ENCODE measurements at regions not wholly inside any gene's neighbourhood (a gene's known extent, or its start where the extent isn't known, plus 50 kb on each side); places are given as distances from the start of the nearest gene placed in this dataset.

DNA sequence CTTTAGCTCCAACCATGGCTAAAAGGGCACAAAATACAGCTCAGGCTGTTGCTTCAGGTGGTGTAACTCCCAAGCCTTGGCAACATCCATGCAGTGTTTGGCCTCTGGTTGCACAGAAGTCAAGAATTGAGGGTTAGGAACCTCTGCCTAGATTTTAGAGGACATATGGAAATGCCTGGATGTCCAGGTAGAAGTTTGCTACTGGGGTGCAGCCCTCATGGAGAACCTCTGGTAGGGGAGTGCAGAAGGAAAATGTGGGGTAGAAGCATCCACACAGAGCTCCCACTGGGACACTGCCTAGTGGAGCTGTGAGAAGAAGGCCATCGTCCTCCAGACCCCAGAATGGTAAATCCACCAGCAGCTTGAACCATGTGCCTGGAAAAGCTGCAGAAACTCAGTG is 1453.8 kb upstream of the EYS start:
- no peaks in the 10 kb centered on the region for H3K9me3 ChIP-seq
- H3K27ac ChIP-seq: no peak overlapping the region
- no peak overlapping the region for H3K4me3 ChIP-seq
- H3K36me3 ChIP-seq: no peaks in the 10 kb centered on the region
- DNase-seq (ENCODE audit: low spot score): no peak
- H3K27me3 ChIP-seq: no peaks in the 10 kb centered on the region
- H3K4me1 ChIP-seq: no peaks in the 10 kb centered on the region
- TF ChIP-seq, protein P1, sequence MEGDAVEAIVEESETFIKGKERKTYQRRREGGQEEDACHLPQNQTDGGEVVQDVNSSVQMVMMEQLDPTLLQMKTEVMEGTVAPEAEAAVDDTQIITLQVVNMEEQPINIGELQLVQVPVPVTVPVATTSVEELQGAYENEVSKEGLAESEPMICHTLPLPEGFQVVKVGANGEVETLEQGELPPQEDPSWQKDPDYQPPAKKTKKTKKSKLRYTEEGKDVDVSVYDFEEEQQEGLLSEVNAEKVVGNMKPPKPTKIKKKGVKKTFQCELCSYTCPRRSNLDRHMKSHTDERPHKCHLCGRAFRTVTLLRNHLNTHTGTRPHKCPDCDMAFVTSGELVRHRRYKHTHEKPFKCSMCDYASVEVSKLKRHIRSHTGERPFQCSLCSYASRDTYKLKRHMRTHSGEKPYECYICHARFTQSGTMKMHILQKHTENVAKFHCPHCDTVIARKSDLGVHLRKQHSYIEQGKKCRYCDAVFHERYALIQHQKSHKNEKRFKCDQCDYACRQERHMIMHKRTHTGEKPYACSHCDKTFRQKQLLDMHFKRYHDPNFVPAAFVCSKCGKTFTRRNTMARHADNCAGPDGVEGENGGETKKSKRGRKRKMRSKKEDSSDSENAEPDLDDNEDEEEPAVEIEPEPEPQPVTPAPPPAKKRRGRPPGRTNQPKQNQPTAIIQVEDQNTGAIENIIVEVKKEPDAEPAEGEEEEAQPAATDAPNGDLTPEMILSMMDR (IDR thresholded peaks at IDR 0.05): no peak

DNA sequence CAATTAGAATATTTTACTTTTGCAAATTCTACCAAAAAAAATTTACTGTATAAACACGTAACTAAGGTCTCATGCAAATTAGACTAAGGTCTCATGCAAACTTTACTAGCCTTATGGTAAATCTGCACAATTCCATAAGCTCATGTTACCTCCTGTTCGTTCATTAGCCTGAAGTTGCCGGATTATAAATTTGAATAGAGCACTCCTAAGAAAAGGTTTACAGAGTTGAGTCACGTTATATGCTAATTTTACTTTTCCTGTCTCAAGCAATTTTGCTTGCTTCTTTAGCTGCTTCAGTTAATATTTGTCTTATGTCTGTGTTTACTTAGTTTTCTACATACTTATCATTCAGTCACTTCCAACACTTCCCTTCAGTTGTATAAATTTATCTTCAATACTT is 1434.0 kb upstream of the EYS start:
- no peaks in the 10 kb centered on the region for H3K4me1 ChIP-seq
- no peak overlapping the region for H3K27ac ChIP-seq
- no peaks in the 10 kb centered on the region for H3K27me3 ChIP-seq
- no peak for DNase-seq (ENCODE audit: low spot score)
- peaks cover 0 to 11% of the 10 kb centered on the region in 2 donors for H3K9me3 ChIP-seq
- no peak overlapping the region for H3K4me3 ChIP-seq
- H3K36me3 ChIP-seq: no peaks in the 10 kb centered on the region
- TF ChIP-seq, protein P1 (IDR thresholded peaks at IDR 0.05): no peak

DNA sequence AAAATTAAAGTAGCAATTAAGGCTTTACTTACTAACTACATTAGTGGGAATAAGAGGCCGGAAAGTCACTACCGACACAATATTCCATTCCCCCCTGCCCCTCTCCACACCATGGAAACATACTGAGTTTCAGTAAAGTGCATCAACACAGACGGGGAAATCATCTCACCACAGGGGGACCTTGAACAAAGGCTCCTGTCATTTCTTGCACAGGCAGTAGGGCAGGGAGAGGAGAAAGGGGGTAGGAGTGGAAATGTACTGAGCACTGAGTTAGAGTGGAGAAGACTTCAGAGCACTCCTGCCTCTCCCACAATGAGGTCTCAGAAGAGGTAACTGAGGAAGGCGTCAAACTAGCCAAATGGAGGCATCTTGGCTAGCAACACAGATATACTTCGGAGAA is 1426.9 kb upstream of the EYS start:
- Histone ChIP-seq H3K9me3 (no peaks in the 10 kb centered on the region), H3K4me1 (no peaks in the 10 kb centered on the region), H3K4me3 (no peak overlapping the region), H3K36me3 (no peaks in the 10 kb centered on the region), H3K27ac (no peak overlapping the region), H3K27me3 (no peaks in the 10 kb centered on the region)
- DNase-seq (ENCODE audit: low spot score): no peak
- TF ChIP-seq, protein P1 (IDR thresholded peaks at IDR 0.05): no peak

DNA sequence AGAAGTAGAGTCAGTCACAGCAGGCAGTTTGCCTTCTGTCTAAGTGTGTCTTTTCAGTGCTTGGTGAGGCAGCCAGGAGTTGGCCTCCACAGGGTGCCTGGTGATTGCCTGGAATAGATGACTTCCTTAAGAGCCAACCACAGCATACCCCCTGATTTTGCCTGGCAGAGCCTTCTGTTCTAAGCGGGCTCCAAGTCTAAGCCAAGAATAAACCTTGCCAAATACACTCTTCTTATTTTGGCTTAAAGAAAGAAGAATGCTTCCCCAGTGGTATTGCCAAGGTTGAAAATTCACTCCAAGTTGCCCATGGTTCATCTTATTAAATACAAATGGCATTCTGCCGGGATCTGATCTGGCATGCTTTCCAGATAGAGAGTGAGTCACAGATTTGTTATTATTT is 1424.8 kb upstream of the EYS start:
- H3K27me3 ChIP-seq: no peaks in the 10 kb centered on the region
- no peak overlapping the region for H3K27ac ChIP-seq
- TF ChIP-seq, protein P1 (IDR thresholded peaks at IDR 0.05): no peak
- H3K4me3 ChIP-seq: no peak overlapping the region
- no peaks in the 10 kb centered on the region for H3K36me3 ChIP-seq
- DNase-seq (ENCODE audit: low spot score): no peak
- no peaks in the 10 kb centered on the region for H3K9me3 ChIP-seq
- no peaks in the 10 kb centered on the region for H3K4me1 ChIP-seq

DNA sequence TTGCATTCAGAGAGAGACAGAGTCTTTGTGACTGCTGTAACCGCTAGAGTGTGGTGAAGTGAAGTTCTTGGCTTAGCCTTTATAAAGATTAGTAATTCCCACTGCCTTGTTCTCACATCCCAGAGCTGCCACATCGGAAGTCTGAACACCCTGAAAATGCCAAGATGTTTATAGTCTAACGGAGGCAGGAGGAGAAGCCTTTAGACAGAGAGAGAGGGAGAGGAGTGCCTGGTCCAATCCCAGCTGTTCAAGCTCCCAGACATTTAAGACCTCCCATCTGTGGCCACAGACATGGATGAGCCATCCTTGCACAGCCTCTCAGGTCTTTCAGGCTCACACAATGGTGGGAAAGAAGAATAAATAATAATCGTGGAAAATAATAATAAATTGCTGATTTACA is 1422.8 kb upstream of the EYS start:
- no peak for DNase-seq (ENCODE audit: low spot score)
- TF ChIP-seq, protein P1 (IDR thresholded peaks at IDR 0.05): no peak
- no peaks in the 10 kb centered on the region for H3K9me3 ChIP-seq

DNA sequence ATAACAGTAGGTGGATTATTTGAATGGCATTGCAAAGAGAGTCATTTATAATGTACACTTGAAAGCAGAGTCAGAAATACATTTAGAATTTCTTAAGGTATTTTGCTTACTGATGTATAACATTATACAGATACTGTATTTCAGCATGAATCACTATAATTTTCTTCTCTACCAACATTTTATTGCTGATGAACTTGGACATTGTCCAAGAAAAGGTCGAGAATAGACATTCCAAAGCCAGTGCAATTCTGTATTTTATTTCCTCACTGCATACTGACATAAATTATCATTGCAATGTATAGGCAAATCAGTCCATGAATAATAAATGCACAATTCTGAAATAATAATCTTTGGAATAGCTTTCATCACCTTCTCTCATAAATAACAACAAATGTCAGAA is 1420.0 kb upstream of the EYS start:
- DNase-seq (ENCODE audit: low spot score): no peak
- TF ChIP-seq, protein P1 (IDR thresholded peaks at IDR 0.05): no peak
- Histone ChIP-seq H3K4me1 (no peaks in the 10 kb centered on the region), H3K36me3 (no peaks in the 10 kb centered on the region), H3K27ac (no peak overlapping the region), H3K27me3 (no peaks in the 10 kb centered on the region), H3K9me3 (no peaks in the 10 kb centered on the region), H3K4me3 (no peak overlapping the region)

More for the DNA sequence above, 1422.8 kb upstream of the EYS start:
- Histone ChIP-seq H3K36me3 (no peaks in the 10 kb centered on the region), H3K4me3 (no peak overlapping the region), H3K27me3 (no peaks in the 10 kb centered on the region), H3K27ac (no peak overlapping the region), H3K4me1 (no peaks in the 10 kb centered on the region)

Measured in right atrium auricular region (tissue), 2 donors.